ENCODE measurements at regions not wholly inside any gene's neighbourhood (a gene's known extent, or its start where the extent isn't known, plus 50 kb on each side); places are given as distances from the start of the nearest gene placed in this dataset.
"Not testable (repeated sequence)": the region's sequence is repeated elsewhere in the genome, so short reads cannot be mapped to it uniquely, and the experiment has no call there.

- H3K36me3 Mint-ChIP-seq (ENCODE audit: low read depth); H3K4me3 Mint-ChIP-seq; H3K4me1 Mint-ChIP-seq (ENCODE audit: low read depth); DNase-seq; H3K27me3 Mint-ChIP-seq (ENCODE audit: insufficient read depth); H3K9me3 Mint-ChIP-seq; H3K27ac Mint-ChIP-seq: not testable (repeated sequence)
Observed at GRCh38 chr2:111584950-111585349, 299.0 kb downstream of the ANAPC1 start.

DNA sequence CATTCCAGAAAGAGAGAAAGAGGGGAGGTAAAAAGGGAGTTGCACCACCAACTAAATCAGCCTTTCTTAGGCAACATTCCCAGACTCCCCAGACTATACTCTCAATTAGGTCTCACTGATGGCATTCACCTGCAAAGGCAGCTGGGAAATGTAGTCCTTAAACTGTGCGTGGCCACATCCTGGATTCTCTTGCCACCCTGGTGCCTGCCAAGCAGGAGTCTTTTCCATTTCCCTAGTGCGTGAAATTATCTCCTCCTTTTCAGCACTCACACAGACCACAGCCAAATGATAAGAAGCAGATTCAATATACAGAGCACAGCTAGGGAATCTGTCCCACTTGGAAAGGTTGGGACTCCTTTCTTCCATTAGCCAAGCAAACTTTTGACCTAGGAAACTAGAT is 298.0 kb downstream of the ANAPC1 start:
- not testable (repeated sequence) for H3K4me1 Mint-ChIP-seq (ENCODE audit: low read depth); H3K36me3 Mint-ChIP-seq (ENCODE audit: low read depth); H3K9me3 Mint-ChIP-seq; H3K27ac Mint-ChIP-seq; H3K4me3 Mint-ChIP-seq; H3K27me3 Mint-ChIP-seq (ENCODE audit: insufficient read depth); DNase-seq

- not testable (repeated sequence) for H3K4me1 Mint-ChIP-seq (ENCODE audit: low read depth); DNase-seq; H3K27me3 Mint-ChIP-seq (ENCODE audit: insufficient read depth); H3K9me3 Mint-ChIP-seq; H3K27ac Mint-ChIP-seq; H3K4me3 Mint-ChIP-seq; H3K36me3 Mint-ChIP-seq (ENCODE audit: low read depth)
Observed at GRCh38 chr2:111595072-111595471, 288.9 kb downstream of the ANAPC1 start.

DNA sequence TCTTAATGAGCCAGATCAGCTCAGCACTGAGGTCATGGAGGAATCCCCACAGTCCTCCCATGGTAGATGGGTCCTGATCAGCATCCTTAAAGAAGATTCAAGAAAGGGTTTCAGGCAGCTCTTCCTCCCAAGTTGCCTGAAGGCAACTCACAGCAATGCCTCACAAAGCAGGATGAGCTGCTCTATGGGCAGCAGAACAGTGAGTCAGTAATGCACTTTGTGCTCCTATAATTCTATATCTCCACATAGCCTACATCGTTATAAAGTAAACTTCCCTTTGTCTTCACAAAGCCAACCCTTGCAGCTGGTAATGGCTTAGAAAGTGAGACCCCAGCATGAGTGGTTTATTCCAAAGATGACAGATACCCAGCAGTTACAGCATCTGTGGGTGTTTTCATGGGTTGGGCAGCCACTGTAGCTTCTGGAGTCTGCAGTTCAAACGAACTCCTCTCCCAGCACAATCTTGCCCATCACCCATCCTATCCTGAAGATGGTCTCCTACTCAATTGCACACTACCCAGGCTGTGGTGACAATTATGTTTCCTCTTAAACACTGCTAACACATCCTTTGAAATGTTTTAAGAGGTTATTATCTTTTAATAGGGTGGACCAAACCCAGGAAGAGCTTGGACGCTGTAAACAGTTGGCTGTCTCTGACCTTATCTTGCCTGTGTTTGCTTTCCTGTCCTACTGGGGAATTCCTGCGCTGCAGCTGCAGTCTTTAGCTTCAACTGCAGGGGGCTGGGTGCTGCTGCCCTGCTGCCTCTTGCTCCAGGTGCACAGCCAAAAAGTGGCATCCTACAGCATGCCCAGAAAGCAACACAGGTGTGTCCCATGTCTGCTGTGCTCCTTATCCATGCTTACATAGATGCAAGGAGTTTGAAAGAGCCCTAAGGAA is 286.9 kb downstream of the ANAPC1 start:
- DNase-seq; H3K9me3 Mint-ChIP-seq; H3K27me3 Mint-ChIP-seq (ENCODE audit: insufficient read depth); H3K4me1 Mint-ChIP-seq (ENCODE audit: low read depth); H3K4me3 Mint-ChIP-seq; H3K27ac Mint-ChIP-seq; H3K36me3 Mint-ChIP-seq (ENCODE audit: low read depth): not testable (repeated sequence)
- peak; percentile 33 for TF ChIP-seq CTCF (IDR thresholded peaks at IDR 0.05)

DNA sequence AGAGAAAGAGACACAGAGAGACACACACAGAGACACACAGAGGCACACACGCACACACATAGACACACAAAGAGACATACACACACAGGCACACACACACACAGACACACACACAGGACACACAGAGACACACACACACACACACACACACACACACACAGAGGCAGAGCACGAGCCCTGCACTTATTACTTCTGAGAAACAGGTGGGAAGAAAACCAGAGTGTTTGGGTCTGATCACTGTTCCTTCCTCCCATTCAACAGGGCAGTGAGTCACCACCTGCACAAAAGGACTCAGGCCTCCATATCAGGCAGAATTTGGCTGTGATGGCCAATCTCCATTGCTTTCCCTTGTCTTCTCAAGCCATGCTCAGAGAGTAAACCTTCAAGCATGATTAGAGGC is 285.0 kb downstream of the ANAPC1 start:
- H3K36me3 Mint-ChIP-seq (ENCODE audit: low read depth); H3K4me3 Mint-ChIP-seq; H3K27me3 Mint-ChIP-seq (ENCODE audit: insufficient read depth); H3K27ac Mint-ChIP-seq; H3K9me3 Mint-ChIP-seq; DNase-seq; H3K4me1 Mint-ChIP-seq (ENCODE audit: low read depth): not testable (repeated sequence)

GRCh38 chr2:111602259-111602658 is 281.7 kb downstream of the ANAPC1 start:
- DNase-seq; H3K9me3 Mint-ChIP-seq; H3K4me1 Mint-ChIP-seq (ENCODE audit: low read depth); H3K36me3 Mint-ChIP-seq (ENCODE audit: low read depth); H3K27ac Mint-ChIP-seq; H3K27me3 Mint-ChIP-seq (ENCODE audit: insufficient read depth); H3K4me3 Mint-ChIP-seq: not testable (repeated sequence)

GRCh38 chr2:111605798-111606197 is 278.2 kb downstream of the ANAPC1 start:
- H3K4me3 Mint-ChIP-seq; H3K9me3 Mint-ChIP-seq; DNase-seq; H3K27me3 Mint-ChIP-seq (ENCODE audit: insufficient read depth); H3K36me3 Mint-ChIP-seq (ENCODE audit: low read depth); H3K4me1 Mint-ChIP-seq (ENCODE audit: low read depth); H3K27ac Mint-ChIP-seq: not testable (repeated sequence)

GRCh38 chr2:111606632-111607031 is 277.4 kb downstream of the ANAPC1 start:
- not testable (repeated sequence) for DNase-seq; H3K36me3 Mint-ChIP-seq (ENCODE audit: low read depth); H3K27me3 Mint-ChIP-seq (ENCODE audit: insufficient read depth); H3K4me3 Mint-ChIP-seq; H3K9me3 Mint-ChIP-seq; H3K27ac Mint-ChIP-seq; H3K4me1 Mint-ChIP-seq (ENCODE audit: low read depth)

DNA sequence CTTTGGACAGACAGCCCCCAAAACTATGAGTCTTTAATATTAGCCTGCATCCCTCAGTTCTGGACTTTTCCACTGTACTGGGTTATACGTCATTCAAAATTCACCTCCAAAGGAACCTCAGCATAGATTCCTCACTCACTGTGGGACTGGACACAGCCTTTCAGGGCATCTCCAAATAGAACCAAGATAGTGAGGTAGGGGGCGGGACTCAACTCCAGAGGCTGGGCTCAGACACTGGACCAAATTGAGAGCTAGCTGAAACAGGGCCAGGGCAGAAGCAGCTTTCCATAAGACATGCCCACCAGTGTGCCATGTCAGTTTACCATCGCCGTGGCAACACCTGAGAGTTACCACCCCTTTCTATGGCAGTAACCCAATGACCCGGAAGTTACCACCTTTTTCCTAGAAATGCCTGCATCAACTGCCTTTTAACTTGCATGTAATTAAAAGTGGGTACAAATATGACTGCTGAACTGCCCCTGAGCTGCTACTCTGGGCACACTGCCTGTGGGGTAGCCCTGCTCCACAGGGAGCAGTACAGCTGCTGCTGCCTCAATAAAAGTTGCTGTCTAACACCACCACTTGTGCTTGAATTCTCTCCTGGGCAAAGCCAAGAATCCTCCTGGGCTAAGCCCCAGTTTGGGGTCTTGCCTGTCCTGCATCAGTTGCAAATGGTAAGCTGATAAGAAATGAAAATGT is 274.7 kb downstream of the ANAPC1 start:
- H3K9me3 Mint-ChIP-seq; H3K27ac Mint-ChIP-seq; H3K27me3 Mint-ChIP-seq (ENCODE audit: insufficient read depth); H3K4me1 Mint-ChIP-seq (ENCODE audit: low read depth); DNase-seq; H3K36me3 Mint-ChIP-seq (ENCODE audit: low read depth); H3K4me3 Mint-ChIP-seq: not testable (repeated sequence)

GRCh38 chr2:111610035-111610434 is 274.0 kb downstream of the ANAPC1 start:
- H3K27ac Mint-ChIP-seq; H3K27me3 Mint-ChIP-seq (ENCODE audit: insufficient read depth); H3K4me3 Mint-ChIP-seq; H3K9me3 Mint-ChIP-seq; H3K36me3 Mint-ChIP-seq (ENCODE audit: low read depth); H3K4me1 Mint-ChIP-seq (ENCODE audit: low read depth); DNase-seq: not testable (repeated sequence)
